ENCODE measurements at regions not wholly inside any gene's neighbourhood (a gene's known extent, or its start where the extent isn't known, plus 50 kb on each side); places are given as distances from the start of the nearest gene placed in this dataset.

DNA sequence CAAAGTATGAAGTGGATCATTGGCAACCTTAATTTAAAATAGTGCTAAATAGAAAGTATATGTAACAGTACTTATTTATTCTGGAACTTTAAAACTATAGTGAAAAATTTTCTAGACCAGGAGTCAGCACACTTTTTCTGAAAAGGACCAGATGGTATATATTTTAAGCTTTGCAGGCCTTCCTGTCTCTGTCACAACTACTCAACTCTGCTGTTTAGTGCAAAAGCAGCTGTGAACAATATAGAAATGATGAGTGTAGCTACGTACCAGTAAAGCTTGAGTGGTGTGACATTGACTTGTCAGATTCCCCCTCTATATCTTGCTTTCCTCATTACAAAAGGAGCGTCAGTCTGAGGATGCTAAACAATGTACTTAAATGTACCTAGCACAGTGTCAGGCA, 88.1 kb upstream of the IGFBP3 start:
- DNase-seq (ENCODE audit: low read depth) = no peak

DNA sequence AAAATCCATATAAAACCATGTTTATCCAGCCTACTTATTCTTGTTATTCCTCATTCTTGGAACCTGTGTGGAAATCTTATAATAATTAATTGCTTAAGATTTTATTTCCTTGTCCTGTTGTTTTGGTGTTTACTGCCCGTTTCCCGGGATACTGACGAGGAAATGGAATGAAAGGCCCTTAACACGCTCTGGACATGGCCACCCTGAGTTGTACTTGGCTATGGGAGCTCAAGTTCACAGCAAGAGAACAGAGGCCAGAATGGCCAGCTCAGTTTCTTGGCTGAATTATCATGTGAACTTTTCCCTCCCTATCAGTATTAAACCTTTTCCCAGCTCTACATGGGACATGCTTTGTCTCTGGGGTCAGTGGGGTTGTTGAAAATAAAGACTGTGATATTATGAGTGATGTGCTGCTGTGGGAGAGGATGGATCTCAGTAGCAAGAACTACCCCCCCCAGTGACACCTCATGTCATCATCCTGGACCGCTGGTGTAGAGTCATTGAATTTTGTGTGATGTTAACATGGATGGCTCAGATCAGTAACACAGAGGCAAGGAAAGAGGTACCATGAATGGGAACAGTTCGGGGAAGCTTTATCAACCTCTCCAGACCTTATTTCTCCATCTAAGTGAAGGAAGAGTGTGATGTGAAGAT, 87.0 kb upstream of the IGFBP3 start:
- no peak for DNase-seq (ENCODE audit: low read depth)

DNA sequence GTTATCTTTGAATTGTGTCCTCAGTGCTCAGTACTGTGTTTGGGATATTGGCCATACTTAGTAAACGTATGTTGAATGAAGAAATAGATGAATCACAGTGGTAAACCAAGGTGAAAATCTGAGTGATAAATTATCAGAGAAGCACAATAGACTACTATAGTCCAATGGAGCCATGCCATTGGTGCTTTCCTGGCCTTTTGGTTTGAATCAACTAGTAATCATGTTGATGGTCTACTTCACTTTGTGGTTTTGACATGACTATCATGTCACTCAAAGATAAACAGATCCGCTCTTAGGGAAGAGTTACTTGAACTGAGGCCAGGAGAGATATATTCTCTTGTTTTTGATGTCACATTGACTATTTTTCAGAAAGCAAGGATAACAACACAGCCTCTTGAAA, 86.1 kb upstream of the IGFBP3 start:
- DNase-seq (ENCODE audit: low read depth) = no peak

DNA sequence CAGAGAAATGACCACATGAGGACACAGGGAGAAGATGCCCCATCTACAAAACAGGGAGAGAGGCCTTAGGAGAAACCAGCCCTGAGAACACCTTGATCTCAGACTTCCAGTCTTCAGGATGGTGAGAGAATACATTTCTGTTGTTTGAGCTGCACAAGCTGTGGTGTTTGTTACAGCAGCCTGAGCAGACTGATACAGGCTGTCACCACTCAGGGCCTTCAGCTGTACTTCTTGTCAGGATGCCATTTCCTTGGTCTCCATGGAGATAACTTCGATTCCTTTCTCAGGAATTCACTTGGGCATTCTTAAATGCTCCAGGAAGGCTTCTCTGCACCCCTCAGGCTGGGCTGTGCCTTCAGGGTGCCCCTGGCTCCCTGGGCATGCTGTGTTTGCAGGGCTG, 85.7 kb upstream of the IGFBP3 start:
- DNase-seq (ENCODE audit: low read depth) = no peak

DNA sequence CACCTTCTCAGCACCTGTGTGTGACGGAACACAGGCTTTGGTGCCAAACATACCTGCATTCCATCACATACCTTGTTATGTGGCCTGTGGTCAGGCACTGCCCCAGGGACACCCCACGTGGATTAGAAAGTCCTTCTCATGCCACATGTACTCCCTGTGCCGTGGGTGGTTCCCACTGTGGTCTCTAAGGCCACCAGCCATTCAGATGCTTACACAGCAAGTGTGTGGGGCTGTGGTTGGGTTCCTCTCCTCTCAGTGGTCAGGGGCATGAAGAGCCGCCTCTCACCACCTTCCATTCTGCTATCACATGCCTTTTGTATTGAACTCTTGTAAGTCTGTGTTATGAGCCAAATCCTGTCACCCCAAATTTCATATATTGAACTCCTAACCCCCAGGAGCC, 85.1 kb upstream of the IGFBP3 start:
- DNase-seq (ENCODE audit: low read depth) = no peak

DNA sequence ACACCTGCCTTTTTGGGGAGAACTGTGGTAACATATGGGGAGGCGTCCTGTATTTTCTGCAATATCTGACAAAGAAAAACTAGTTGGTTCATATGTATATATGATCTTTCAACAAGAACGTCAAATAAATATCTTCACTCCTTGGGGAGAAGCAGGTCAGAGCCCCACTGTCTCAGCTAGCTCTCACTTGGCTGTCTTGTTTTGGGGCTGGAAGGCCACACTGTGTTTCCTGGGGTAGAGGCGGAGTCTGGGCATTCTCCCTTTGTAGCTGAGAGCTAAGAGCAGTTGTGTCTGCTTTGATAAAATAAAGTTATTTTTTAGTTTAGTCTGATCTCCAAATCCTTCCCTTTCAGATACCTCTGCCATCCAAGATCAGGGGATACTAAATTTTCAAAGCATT, 83.9 kb upstream of the IGFBP3 start:
- no peak for DNase-seq (ENCODE audit: low read depth)

DNA sequence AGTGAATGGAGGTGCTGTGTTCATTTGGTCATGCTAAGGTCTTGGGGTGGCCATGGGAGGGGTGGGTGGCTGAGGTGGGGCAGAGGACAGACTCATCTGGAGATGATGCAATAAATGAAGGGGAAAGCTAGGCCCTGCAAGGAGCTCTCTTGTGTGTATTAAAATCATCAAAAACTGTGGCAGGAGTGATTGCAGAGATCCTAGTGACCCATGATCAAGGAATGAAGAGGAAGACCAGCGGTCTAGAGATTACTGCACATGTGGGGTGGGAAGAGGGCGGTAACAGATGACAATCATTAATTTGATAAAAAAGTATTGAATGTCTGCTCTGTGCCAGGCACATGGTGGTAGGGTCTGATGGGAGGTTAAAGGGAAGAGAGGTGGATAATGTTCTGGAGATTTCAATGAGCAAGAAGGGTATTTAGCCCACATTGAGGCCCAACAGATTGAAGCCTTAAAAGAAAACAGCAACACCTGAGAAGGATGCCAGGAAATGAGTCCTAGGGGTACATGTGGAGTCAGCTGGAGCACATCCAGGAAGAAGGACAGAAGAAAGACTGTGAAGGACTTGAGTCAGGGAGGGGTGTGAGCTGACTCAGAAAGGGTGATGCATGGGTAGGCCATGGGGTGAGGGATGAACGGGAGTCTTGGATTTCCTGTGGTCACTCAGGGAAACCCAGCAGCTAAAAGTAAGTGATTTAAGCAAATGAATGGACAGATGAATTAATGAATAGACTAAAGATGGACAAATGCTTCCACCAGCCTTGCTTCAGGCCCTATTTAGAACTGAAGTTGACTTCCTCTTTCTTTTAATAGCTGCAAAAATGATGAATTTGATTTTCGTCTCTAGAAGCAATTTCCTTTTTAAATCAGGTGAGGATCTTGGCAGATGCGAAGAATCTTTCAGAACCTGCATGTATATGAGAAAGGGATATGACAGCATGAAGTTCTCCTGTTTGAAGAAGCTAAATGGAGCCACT, 83.1 kb upstream of the IGFBP3 start:
- no peak for DNase-seq (ENCODE audit: low read depth)

DNA sequence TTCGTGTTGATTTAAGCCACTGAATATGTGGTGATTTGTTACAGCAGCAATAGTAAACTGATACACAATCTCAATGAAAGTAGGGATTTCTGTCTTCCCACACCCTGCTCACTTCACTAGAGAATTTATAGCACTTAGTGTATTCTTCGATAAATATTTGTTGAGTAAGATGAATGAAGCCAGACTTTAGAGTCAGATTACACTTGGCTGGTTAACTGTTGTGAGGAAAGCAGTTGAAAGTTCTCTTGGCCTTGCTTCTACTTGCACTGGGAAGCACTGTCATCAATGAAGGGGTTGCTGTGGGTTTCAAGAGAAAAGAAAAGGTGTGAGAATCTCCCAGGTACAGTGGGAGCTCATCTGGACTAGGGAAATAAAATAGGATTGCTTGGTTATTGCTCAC, 82.1 kb upstream of the IGFBP3 start:
- no peak for DNase-seq (ENCODE audit: low read depth)

DNA sequence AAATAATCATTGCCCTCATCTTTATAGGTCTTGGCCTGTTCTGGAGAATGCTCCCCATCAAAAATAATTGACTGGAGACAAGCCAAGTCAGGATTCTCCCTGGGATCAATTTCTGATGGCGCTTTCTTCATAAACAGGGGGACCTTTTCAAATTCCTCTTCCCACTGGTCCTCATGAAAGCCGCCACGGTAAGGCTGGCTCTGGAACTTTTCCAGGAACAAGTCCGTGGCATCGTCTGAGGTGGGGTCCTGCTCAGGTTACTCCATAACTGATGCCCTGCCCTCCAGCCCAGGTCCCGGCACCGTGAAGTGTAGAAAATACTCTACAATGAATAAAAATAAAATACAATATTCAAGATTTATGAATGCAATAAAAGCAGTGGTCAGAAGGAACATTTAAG, 79.4 kb upstream of the IGFBP3 start:
- no peak for DNase-seq (ENCODE audit: low read depth)

DNA sequence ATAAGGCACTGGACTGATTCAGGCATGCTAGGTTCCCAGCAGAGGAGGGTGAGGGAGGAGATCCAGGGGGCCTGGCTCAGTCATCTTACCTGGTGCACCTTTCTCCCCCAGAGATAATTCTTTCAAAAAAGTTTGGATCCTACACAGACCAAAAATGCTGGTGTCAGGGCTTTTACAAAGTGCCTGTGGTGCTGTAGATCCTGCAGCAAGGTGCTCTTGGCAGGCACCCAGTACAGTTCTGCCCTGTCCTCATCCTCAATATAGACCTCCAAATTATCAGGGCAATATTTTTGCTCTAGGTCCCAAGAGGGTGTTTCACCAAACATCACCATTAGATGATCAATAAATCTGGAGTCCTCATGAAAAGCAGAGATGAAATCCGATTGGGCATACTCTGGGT, 78.5 kb upstream of the IGFBP3 start:
- no peak for DNase-seq (ENCODE audit: low read depth)

DNA sequence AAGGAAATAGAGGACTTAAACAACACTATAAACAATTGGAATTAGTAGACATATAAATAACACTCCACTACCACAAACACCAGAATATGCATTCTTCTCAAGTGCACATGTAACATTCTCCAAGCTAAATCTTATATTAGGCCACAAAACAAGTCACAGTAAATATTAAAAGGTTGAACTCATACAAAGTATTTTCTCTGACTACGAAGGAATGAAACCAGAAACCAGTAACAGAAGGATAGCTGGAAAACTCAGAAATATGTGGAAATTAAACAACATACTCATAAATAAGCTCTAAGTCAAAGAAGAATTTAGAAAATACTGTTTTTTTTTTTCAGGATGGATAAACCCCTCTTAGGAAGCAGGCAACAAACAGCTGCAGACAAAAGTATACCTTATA, 77.4 kb upstream of the IGFBP3 start:
- no peak for DNase-seq (ENCODE audit: low read depth)

DNA sequence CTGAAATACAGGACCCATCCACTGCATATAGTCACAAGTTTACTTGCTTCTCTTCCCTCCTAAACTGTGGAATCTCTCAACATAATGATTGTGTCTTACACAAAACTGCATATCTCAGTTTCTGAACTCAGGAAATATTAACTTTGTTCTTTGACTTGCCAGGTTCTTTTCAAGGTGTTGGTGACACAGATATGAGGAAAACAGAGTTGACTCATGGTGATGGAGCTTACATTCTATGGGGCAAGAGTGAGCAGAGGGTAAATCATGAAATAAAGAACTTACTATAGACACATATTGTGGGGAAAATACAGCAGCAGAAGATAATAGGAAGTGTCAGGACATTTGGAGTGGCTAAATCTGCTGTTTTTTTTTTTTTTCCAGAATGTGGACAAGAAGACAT, 72.5 kb upstream of the IGFBP3 start:
- DNase-seq (ENCODE audit: low read depth) = no peak

DNA sequence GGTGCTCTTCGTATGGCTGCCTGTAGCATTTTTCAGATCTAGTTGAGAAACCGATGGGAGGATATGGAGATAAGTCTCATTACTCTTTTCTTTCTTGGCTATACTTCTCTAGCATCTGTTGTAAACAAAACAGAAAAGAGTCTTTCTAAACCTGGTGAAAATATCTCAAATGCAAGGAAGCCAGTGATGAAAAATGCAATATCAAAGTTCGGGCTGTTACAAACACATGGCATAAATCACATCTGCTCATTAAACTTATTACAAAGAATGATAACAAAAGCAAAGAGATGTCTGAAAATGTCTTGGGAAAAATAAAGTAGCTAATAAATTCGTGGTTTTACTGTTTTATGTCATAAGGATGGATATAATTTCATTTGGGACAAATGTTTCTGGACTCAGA, 71.8 kb upstream of the IGFBP3 start:
- no peak for DNase-seq (ENCODE audit: low read depth)

DNA sequence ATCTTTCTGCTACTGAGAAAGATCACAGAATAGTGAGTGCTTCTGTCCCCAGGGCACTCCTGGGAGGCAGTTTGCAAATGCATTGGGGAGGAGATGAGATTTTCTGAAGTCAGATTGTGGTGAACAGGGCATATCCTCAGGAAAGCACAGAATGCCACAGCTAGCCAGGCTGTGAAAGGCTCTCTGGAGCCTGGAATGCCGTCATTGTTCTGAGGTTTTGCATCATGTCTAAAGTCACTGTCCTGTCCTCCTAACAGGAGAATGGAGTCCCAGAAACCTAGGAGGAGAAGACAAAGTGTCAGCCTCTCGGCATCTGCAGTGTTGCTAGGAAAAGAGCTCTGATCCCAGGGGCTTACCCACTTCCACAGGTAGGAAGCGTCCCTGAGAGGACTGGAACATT, 69.2 kb upstream of the IGFBP3 start:
- no peak for DNase-seq (ENCODE audit: low read depth)

DNA sequence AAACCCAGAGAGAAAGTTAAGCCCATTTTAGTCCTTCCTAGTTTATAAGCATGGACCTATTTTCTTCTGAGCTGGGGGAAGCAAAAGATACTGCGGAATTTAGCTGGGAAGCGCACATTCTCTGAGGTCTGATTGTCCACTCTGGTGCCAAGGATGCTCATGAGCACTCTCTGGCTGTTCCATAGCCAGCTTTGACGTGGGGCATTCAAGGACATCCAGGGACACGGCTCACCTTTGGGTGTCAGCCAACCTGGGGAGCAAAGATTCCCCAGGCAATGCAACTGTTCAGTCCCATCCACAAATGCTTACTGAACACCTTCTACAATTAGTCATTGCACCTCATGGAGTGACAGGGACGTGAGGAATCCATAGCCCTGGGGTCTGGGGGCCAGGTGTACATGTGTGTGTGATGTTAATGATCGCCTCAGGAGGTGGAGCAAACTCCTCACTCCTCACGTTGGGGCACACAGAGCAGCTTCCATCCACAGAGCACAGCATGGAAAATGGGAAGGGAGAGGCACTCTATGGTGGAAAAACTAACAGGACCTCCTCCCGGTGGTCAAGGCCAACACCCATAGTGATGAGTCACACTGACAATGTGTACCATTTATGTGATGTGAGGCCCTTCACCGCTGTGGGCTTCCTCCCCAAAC, 67.5 kb upstream of the IGFBP3 start:
- no peak for DNase-seq (ENCODE audit: low read depth)

DNA sequence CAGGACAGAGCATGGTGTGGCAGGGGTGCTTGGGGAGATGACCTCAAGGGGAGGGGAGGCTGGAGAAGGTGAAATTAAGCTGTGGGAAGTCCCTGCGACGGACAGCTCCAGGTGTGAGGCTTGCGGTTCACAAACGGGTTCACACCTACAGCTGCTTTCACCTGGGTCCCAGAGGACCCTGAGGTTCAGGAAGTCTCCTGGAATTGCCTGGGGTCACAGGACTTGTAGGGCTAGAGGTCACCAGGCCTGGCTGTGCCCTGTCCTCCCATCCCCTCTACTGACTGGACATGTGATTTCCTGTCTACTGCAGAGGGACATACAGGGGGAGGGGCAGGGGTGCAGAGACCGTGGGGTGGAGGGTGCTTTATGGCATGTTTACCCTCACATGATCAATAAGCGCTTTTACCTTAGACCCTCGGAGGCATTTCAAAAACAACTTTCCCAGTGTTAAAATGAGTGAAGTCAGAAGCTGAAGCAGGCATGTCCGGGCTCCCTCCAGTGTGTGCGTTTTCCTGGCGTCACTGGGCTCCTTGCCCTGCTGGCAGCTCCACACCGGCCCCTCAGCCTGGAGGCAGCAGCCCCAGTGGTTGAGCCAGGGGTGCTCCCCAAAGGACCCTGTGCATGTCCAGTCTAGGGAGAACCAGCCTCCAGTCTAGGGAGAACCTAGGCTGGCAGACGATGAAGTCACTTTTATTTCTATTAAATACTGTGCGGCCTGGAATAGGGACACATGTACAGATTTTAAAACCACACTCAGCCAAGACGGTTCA, 66.6 kb upstream of the IGFBP3 start:
- no peak for DNase-seq (ENCODE audit: low read depth)

DNA sequence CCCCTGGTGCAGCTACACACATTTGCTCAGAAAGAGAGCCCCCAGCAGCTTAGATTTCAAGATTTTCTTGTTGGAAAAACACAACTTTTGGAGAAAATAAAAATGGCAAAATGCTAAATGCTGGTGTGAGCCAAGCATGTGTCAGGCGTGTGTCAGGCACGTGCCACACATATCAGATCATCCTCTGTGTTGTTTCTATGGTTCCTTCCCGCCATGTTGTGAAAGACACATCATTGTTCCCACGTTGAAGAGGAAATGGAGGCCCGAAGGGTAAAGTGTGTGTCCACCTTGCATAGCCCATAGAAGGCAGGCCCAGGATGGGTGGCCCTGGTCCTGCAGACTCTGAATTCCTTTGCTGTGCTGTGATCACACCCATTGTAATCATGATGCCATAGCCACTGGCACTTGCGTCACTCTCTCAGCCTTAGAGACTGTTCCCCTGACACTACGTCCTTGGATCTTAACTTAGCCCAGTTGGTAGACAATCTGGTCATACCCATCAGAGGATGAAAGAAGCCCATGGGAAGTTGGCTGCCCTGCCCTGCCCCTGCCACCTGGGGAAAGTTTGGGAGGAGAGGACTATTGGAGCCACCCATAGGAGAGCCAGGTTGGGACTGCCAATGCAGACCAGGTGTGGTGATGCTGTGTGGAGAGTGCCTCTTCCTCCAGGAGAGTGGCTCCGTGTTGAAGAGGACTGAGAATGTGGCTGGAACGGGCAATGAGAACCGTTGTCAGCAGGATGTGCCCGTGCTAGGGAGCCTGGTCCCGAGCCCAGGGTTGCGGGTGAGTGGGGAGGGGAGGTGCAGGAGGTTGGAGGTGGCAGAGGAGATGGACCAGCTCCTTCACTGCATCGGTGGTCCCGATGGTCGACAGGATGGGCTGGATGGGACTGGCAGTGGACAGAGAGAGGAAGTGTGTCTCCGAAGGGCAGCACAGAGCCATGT, 65.6 kb upstream of the IGFBP3 start:
- DNase-seq (ENCODE audit: low read depth) = no peak

DNA sequence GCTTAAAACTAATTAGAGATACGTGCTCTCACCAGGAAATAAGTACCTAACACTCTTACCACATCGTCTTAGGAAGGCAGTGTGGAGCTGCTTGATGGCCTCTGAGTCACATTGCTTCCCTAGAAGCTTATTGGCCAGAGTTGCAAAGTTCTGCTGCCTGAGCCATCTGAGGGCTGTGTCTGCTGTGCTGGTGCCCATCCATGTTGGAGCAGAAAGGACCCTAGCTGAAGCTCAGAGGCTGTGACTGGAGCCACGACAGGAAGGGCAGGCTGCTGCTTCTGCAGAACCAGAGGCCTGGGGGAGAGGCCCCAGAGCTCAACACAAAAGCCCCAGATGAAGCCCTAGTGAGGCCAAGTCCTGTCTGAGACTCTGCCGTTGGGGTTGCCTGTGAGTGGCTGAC, 64.8 kb upstream of the IGFBP3 start:
- no peak for DNase-seq (ENCODE audit: low read depth)

DNA sequence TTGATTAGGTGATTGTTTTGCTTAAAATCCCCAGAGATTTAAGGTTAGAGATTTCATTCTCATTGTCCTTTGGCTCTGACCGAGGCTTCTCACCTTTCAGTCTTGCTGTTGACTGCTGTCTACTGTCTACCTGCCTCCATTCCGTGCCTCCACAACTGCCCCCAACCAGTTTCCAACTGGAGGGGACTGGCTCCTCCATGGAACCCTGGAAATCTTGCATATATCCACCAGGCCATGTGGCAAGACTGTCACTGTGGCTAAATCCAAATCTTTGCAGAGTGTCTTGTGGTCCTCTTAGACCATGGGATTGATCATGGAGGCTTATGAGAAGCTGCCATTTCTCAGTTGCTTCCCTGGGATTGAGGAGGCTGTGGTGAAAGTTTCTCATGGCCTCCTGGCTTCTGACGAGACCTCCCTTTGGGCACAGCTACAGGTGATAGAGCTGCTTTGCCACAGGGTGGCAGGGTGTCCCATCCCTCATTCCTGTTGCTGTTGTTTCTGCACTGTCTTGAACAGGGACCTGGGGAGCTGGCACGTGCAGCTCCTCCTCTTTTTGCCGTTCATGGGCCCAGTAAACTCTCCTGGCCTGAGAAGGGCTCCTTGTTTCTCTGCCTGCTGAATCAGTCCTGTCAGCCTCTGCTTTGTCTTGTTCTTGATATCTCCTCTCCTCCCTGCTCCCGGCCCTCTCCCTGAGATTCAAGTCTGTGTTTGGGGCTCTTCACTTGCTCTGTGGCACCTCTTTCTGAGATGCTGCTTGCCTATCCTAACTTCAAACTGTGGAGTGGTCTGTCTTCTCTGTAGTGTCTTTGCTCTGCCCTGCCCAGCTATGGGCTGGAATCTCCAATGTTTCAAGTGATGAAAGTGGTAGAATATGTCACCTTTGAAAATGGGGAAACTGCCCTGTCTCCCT, 63.6 kb upstream of the IGFBP3 start:
- DNase-seq (ENCODE audit: low read depth) = no peak

DNA sequence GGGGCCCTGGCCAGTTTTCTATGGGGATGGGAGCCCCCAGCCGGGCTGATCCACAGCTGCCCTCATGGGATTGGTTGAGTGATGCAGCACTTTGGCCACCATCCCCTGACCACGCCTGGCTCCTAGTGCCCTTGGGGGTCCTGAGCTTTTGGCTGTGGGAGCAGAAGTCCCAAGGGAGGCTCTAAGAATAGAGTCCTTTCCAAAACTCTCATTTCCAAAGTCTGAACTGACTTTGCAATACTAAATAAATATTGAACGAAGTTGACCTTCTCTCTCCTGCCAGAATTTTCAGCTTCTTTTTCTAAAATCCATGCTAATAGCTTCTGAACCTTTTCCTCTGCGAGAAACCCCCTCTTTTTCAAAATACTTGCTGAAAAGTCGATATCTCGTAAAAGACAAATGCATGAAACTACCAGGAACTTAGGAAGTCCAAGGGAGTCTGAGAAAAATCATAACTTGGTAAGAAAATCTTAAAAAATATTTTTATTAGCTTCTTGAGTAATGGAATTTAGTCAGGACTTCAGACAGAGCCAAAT, 62.7 kb upstream of the IGFBP3 start:
- DNase-seq (ENCODE audit: low read depth) = no peak

Measured in activated T-cell treated with anti-CD3 and anti-CD28 coated beads for 24 hours (primary cell).